GM23338 (cell line): ENCODE measurements at regions not wholly inside any gene's neighbourhood (a gene's known extent, or its start where the extent isn't known, plus 50 kb on each side); places are given as distances from the start of the nearest gene placed in this dataset.

Experiments used
- ATAC-seq: fragments of 200-7000 bp; cut with Tn5 transposase; 3 replicates; pipeline ENCODE4 v1.9.1; 2020
- DNase-seq: peaks from one replicate; pipeline ENCODE4 v3.0.0-alpha.2; 2015; ENCODE audit warnings: low spot score
- H2AFZ ChIP-seq: fragments of 200-600 bp; sonication (generic); 2 replicates; pipeline ENCODE4 v1.8.0; 2016; ENCODE audit warnings: antibody characterized with exemption, mild to moderate bottlenecking, moderate library complexity
- H3F3A ChIP-seq: fragments of 200-600 bp; sonication (generic); replicated peaks from 2 replicates; pipeline ENCODE4 v1.8.0; 2017; ENCODE audit warnings: antibody characterized with exemption, mixed run types, low read depth
- H3K27ac ChIP-seq: fragments of 200-600 bp; sonication (generic); 2 replicates; pipeline ENCODE4 v1.6.1; 2016; ENCODE audit warnings: low read depth
- H3K27me3 ChIP-seq: fragments of 200-600 bp; sonication (generic); 2 replicates; pipeline ENCODE4 v1.8.0; 2016; ENCODE audit warnings: mild to moderate bottlenecking, mixed run types, moderate library complexity; ENCODE audit not compliant: insufficient read depth
- H3K36me3 ChIP-seq: fragments of 200-600 bp; sonication (generic); 2 replicates; pipeline ENCODE4 v1.8.0; 2016; ENCODE audit warnings: mild to moderate bottlenecking; ENCODE audit not compliant: insufficient read depth
- H3K4me1 ChIP-seq: fragments of 200-600 bp; sonication (generic); 2 replicates; pipeline ENCODE4 v1.8.0; 2016; ENCODE audit warnings: mild to moderate bottlenecking, moderate library complexity; ENCODE audit not compliant: insufficient read depth
- H3K4me2 ChIP-seq: fragments of 200-600 bp; sonication (generic); 2 replicates; pipeline ENCODE4 v1.7.1; 2017; ENCODE audit warnings: mixed run types
- H3K4me3 ChIP-seq: fragments of 200-600 bp; sonication (generic); 2 replicates; pipeline ENCODE4 v1.6.1; 2016; ENCODE audit warnings: mixed run types
- H3K79me2 ChIP-seq: fragments of 200-600 bp; sonication (generic); replicated peaks from 2 replicates; pipeline ENCODE4 v1.8.0; 2017; ENCODE audit warnings: mild to moderate bottlenecking; ENCODE audit not compliant: insufficient read depth
- H3K9me2 ChIP-seq: fragments of 200-600 bp; sonication (generic); 2 replicates; pipeline ENCODE4 v1.8.0; 2017; ENCODE audit not compliant: insufficient read depth
- H4K20me1 ChIP-seq: fragments of 200-600 bp; sonication (generic); replicated peaks from 2 replicates; pipeline ENCODE4 v1.8.0; 2017; ENCODE audit warnings: mild to moderate bottlenecking; ENCODE audit not compliant: insufficient read depth
- H3K27ac Mint-ChIP-seq: 2 replicates; pipeline ENCODE4 v1.8.0; 2020; ENCODE audit warnings: inconsistent platforms, mild to moderate bottlenecking, moderate library complexity, mixed read lengths
- H3K27me3 Mint-ChIP-seq: 3 replicates; pipeline ENCODE4 v1.8.0; 2022; ENCODE audit warnings: low read depth, mild to moderate bottlenecking, moderate library complexity, mixed read lengths, inconsistent platforms; ENCODE audit not compliant: insufficient read depth, poor library complexity
- H3K36me3 Mint-ChIP-seq: 3 replicates; pipeline ENCODE4 v1.8.0; 2021; ENCODE audit warnings: low read depth, mild to moderate bottlenecking, inconsistent platforms, moderate library complexity, mixed read lengths
- H3K4me1 Mint-ChIP-seq: 3 replicates; pipeline ENCODE4 v1.8.0; 2020; ENCODE audit warnings: mild to moderate bottlenecking, inconsistent platforms, mixed read lengths
- H3K4me3 Mint-ChIP-seq: 3 replicates; pipeline ENCODE4 v1.8.0; 2021; ENCODE audit warnings: moderate library complexity, mild to moderate bottlenecking, inconsistent platforms, mixed read lengths
- H3K9me3 Mint-ChIP-seq: 3 replicates; pipeline ENCODE4 v1.8.0; 2020; ENCODE audit warnings: moderate library complexity, mild to moderate bottlenecking, inconsistent platforms, mixed read lengths
- CREB1 ChIP-seq: fragments of 250-450 bp; sonication (Bioruptor Pico); IDR thresholded peaks from 2 replicates; pipeline ENCODE4 v1.5.0; 2020; ENCODE audit warnings: low read depth, mild to moderate bottlenecking, moderate library complexity
- CTCF ChIP-seq, 2 experiments: fragments of 200-600 bp in 1 of 2; sonication (generic) in 1 of 2; conservative IDR thresholded peaks; 2 replicates each; pipeline versions ENCODE4 v1.5.1 to v1.6.1; 2016 to 2017; ENCODE audit warnings: antibody characterized with exemption in 2 of 2, low read depth in 2 of 2, mild to moderate bottlenecking in 2 of 2, moderate library complexity in 1 of 2
- ETS1 ChIP-seq: IDR thresholded peaks from 2 replicates; pipeline ENCODE4 v1.6.1; 2016; ENCODE audit warnings: antibody characterized with exemption
- EZH2 ChIP-seq: fragments of 200-600 bp; sonication (generic); IDR thresholded peaks from one replicate; pipeline ENCODE4 v1.8.0; 2017; ENCODE audit warnings: antibody characterized with exemption, mild to moderate bottlenecking, low read depth; ENCODE audit not compliant: unreplicated experiment
- EZH2phosphoT487 ChIP-seq: fragments of 200-600 bp; sonication (generic); IDR thresholded peaks from one replicate; pipeline ENCODE4 v1.8.1; 2018; ENCODE audit warnings: antibody characterized with exemption; ENCODE audit not compliant: unreplicated experiment
- JUNB ChIP-seq: IDR thresholded peaks from one replicate; pipeline ENCODE4 v1.6.1; 2016; ENCODE audit warnings: antibody characterized with exemption; ENCODE audit not compliant: unreplicated experiment
- NANOG ChIP-seq: IDR thresholded peaks from 2 replicates; pipeline ENCODE4 v1.6.1; 2016; ENCODE audit warnings: antibody characterized with exemption, borderline replicate concordance
- POLR2AphosphoS5 ChIP-seq: IDR thresholded peaks from 2 replicates; pipeline ENCODE4 v1.6.1; 2016; ENCODE audit warnings: antibody characterized with exemption, low read depth
- REST ChIP-seq: IDR thresholded peaks from one replicate; pipeline ENCODE4 v1.6.1; 2018; ENCODE audit warnings: antibody characterized with exemption; ENCODE audit not compliant: unreplicated experiment
- STAT1 ChIP-seq: IDR thresholded peaks from one replicate; pipeline ENCODE4 v1.6.1; 2016; ENCODE audit warnings: antibody characterized with exemption; ENCODE audit not compliant: unreplicated experiment
- ZNF114 ChIP-seq: fragments of 250-450 bp; sonication (Bioruptor Pico); IDR thresholded peaks from 2 replicates; pipeline ENCODE4 v1.5.0; 2020; ENCODE audit warnings: mild to moderate bottlenecking, moderate library complexity
- ZNF331 ChIP-seq: fragments of 250-450 bp; sonication (Bioruptor Pico); IDR thresholded peaks from 2 replicates; pipeline ENCODE4 v1.5.0; 2020; ENCODE audit warnings: low read depth, mild to moderate bottlenecking, moderate library complexity
- ZNF462 ChIP-seq: fragments of 250-450 bp; sonication (Bioruptor Pico); IDR thresholded peaks from 2 replicates; pipeline ENCODE4 v1.5.0; 2020; ENCODE audit warnings: mild to moderate bottlenecking, moderate library complexity

DNA sequence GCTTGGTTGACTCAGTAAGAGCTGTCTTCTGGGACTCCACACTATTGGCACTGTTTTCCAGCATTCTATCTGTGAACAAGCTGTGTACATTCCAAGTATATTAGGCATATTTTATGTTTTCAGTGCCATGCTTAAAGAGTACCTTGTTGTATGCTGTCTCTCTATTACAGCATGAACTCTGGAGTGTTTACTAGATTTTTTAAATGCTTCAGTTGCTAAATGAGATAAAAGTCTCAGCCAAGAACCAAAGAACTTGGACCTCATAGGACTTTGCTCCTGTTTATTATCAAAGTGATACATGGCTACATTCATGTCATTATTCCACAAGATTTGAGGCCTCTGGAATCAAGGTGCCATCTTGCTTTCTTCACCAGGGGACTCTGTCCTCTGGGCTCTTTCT, 167.2 kb downstream of the C9orf152 start (continued):
- no peak for TF ChIP-seq NANOG

- Histone ChIP-seq H3K9me2 (no peaks in the 10 kb centered on the region), H2AFZ (no peak overlapping the region), H3K36me3 (no peaks in the 10 kb centered on the region), H4K20me1 (no peaks in the 10 kb centered on the region; the same call in 1 of the 2 replicates), H3K79me2 (no peaks in the 10 kb centered on the region), H3K4me3 (no peak overlapping the region), H3K27ac (no peak overlapping the region), H3K4me1 (peaks cover 17% of the 10 kb centered on the region), H3K27me3 (no peaks in the 10 kb centered on the region; the same call in 1 of the 2 replicates), H3F3A (0 out of 2 replicates have a peak, but pooled peaks cover 3% of the 10 kb centered on the region), H3K4me2 (no peak overlapping the region)
- DNase-seq (no peak), ATAC-seq (no peak)
- Mint-ChIP-seq H3K4me3 (no peak overlapping the region), H3K36me3 (no peaks in the 10 kb centered on the region; the same call in 2 of the 3 replicates), H3K9me3 (peaks cover 5% of the 10 kb centered on the region), H3K27me3 (no peaks in the 10 kb centered on the region), H3K4me1 (peaks cover 14% of the 10 kb centered on the region), H3K27ac (no peak overlapping the region)
- TF ChIP-seq ZNF114 (CRISPR knock-in tag), result no peak
- TF ChIP-seq CREB1 (CRISPR knock-in tag), result no peak
- TF ChIP-seq STAT1, result no peak
- no peak for TF ChIP-seq ETS1
- no peak for TF ChIP-seq CTCF (conservative IDR thresholded peaks at IDR 0.05; ENCODE audit: low read depth in 2 of 2)
- TF ChIP-seq REST, result no peak
- TF ChIP-seq EZH2, result no peak
- no peak for TF ChIP-seq POLR2AphosphoS5
- TF ChIP-seq EZH2phosphoT487, result no peak
- no peak for TF ChIP-seq ZNF331 (CRISPR knock-in tag)
- no peak for TF ChIP-seq ZNF462 (CRISPR knock-in tag)
- no peak for TF ChIP-seq NANOG
- TF ChIP-seq JUNB, result no peak
These were observed 166.5 kb downstream of the C9orf152 start for GRCh38 chr9:110041452-110041851.
